ENCODE measurements at regions not wholly inside any gene's neighbourhood (a gene's known extent, or its start where the extent isn't known, plus 50 kb on each side); places are given as distances from the start of the nearest gene placed in this dataset.

DNA sequence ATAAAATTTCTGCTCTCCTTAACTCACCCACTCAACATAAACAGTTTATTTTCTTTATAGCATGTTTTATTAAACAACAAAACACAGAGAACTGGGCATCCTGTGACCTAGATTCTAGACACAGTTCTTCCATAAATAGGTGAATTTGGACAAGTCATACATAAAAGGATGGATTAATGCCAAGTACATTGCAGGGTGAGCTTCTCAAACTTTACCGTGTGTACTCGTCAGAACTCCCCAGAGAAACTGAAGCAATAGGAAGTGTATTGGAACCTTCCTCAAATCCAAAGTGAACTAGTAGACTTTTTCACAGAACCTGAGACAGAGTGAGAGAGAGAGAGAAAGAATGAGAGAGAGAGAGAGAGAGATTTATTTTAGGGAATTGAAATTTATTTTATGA lies 139.7 kb downstream of the CD47 start:
- H2AFZ ChIP-seq (ENCODE audit: low read depth), result no peak overlapping the region
- no peaks in the 10 kb centered on the region for H3K36me3 ChIP-seq (replicated peaks in 1 of 2; ENCODE audit: control insufficient read depth in 1 of 2, insufficient read depth in 2 of 2, low read length in 1 of 2)
- 97% methylated on average over 2 of the region's 2 CpGs for WGBS (ENCODE audit: low lambda C conversion rate)
- CTCF ChIA-PET, result interaction anchor here (1.6 to 1.8 kb wide), 2 partner anchors 24 to 274 kb away, joined by 3 to 8 read pairs; no protein-coding TSS in a partner anchor
- H3F3A ChIP-seq (replicated peaks; ENCODE audit: insufficient read depth), result no peaks in the 10 kb centered on the region
- POLR2A ChIA-PET, result no interaction called here
- no peaks in the 10 kb centered on the region for H4K20me1 ChIP-seq (ENCODE audit: insufficient read depth)
- H3K27ac ChIP-seq (ENCODE audit: low read depth in 2 of 2, low read length in 1 of 2), result no peak overlapping the region
- H3K27me3 ChIP-seq (ENCODE audit: insufficient read depth), result no peaks in the 10 kb centered on the region
- H3K9ac ChIP-seq, result no peak overlapping the region
- no peak for DNase-seq
- H3K79me2 ChIP-seq (ENCODE audit: insufficient read depth), result no peaks in the 10 kb centered on the region
- no peak overlapping the region for H3K4me2 ChIP-seq
- H3K9me3 ChIP-seq, result no peaks in the 10 kb centered on the region
- H3K4me3 ChIP-seq (ENCODE audit: low read depth in 2 of 2, low read length in 1 of 2), result no peak overlapping the region
- H3K4me1 ChIP-seq (ENCODE audit: control insufficient read depth in 1 of 2, insufficient read depth in 2 of 2, low read depth in 1 of 2, low read length in 1 of 2), result peaks cover 0 to 3% of the 10 kb centered on the region in 2 experiments; a peak in 1 of 4 replicates
- no peaks in the 10 kb centered on the region for H3K9me2 ChIP-seq
- no peak for TF ChIP-seq JUND (IDR thresholded peaks at IDR 0.05)
- no peak for TF ChIP-seq TCF12 (IDR thresholded peaks at IDR 0.05)
- TF ChIP-seq NRF1 (IDR thresholded peaks at IDR 0.05; ENCODE audit: low read depth, low read length), result no peak
- TF ChIP-seq RXRA (IDR thresholded peaks at IDR 0.05; ENCODE audit: borderline replicate concordance, low read depth), result no peak
- TF ChIP-seq EZH2phosphoT487 (IDR thresholded peaks at IDR 0.05; ENCODE audit: borderline replicate concordance, low read depth), result no peak
- TF ChIP-seq POLR2AphosphoS5 (IDR thresholded peaks at IDR 0.05; ENCODE audit: low read depth, low read length), result no peak
- TF ChIP-seq GABPA (IDR thresholded peaks at IDR 0.05; ENCODE audit: low read depth), result no peak
- no peak for TF ChIP-seq FOSL2 (IDR thresholded peaks at IDR 0.05; ENCODE audit: borderline replicate concordance, low read depth)
- TF ChIP-seq RCOR1 (IDR thresholded peaks at IDR 0.05; ENCODE audit: low read length), result no peak
- no peak for TF ChIP-seq RAD21 (IDR thresholded peaks at IDR 0.05; ENCODE audit: low read length)
- no peak for TF ChIP-seq FOXJ3 (CRISPR knock-in tag; IDR thresholded peaks at IDR 0.05)
- TF ChIP-seq MEF2A (IDR thresholded peaks at IDR 0.05; ENCODE audit: borderline replicate concordance, low read depth), result no peak
- no peak for TF ChIP-seq CTCF (IDR thresholded peaks at IDR 0.05)
- no peak for TF ChIP-seq MXI1 (IDR thresholded peaks at IDR 0.05; ENCODE audit: low read depth, low read length)
- TF ChIP-seq TEAD4 (IDR thresholded peaks at IDR 0.05; ENCODE audit: borderline replicate concordance, insufficient read depth), result no peak
- no peak for TF ChIP-seq GATA2 (CRISPR knock-in tag; IDR thresholded peaks at IDR 0.05)
- no peak for TF ChIP-seq PBX3 (IDR thresholded peaks at IDR 0.05)
- no peak for TF ChIP-seq EP300 (IDR thresholded peaks at IDR 0.05; ENCODE audit: borderline replicate concordance in 1 of 2, low read depth in 1 of 2, low read length in 1 of 2)

DNA sequence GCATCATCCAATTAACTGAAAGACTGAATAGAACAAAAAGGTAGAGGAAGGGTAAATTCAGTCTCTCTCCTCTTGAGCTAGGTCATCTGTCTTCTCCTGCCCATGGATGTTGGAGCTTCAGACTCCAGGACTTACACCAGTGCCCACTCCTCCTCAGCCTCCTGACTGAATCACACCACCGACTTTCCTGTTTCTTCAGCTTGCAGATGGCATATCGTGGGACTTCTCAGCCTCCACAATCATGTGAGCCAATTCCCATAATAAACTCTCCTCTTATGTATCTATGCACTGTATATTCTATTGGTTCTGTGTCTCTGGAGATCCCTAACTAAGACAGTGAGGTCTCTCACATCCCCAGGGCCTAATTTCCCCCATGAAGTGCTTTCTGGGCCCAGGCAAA lies 140.4 kb downstream of the CD47 start:
- ChIA-PET POLR2A (no interaction called here), CTCF (interaction anchor here (1.6 to 1.8 kb wide), 2 partner anchors 23 to 260 kb away, joined by 3 to 8 read pairs; no protein-coding TSS in a partner anchor)
- Histone ChIP-seq H3K9ac (no peak overlapping the region), H3K79me2 (ENCODE audit: insufficient read depth) (no peaks in the 10 kb centered on the region), H3K4me2 (no peak overlapping the region), H2AFZ (ENCODE audit: low read depth) (no peak overlapping the region), H3F3A (replicated peaks; ENCODE audit: insufficient read depth) (no peaks in the 10 kb centered on the region), H3K36me3 (replicated peaks in 1 of 2; ENCODE audit: control insufficient read depth in 1 of 2, insufficient read depth in 2 of 2, low read length in 1 of 2) (no peaks in the 10 kb centered on the region), H3K4me3 (ENCODE audit: low read depth in 2 of 2, low read length in 1 of 2) (no peak overlapping the region), H3K9me3 (no peaks in the 10 kb centered on the region), H3K27me3 (ENCODE audit: insufficient read depth) (no peaks in the 10 kb centered on the region), H3K9me2 (no peaks in the 10 kb centered on the region), H3K4me1 (ENCODE audit: control insufficient read depth in 1 of 2, insufficient read depth in 2 of 2, low read depth in 1 of 2, low read length in 1 of 2) (peaks cover 0 to 3% of the 10 kb centered on the region in 2 experiments; a peak in 1 of 4 replicates), H4K20me1 (ENCODE audit: insufficient read depth) (no peaks in the 10 kb centered on the region), H3K27ac (ENCODE audit: low read depth in 2 of 2, low read length in 1 of 2) (no peak overlapping the region)
- 84% methylated on average over 2 of the region's 2 CpGs for WGBS (ENCODE audit: low lambda C conversion rate)
- DNase-seq, result no peak
- TF ChIP-seq FOXJ3 (CRISPR knock-in tag; IDR thresholded peaks at IDR 0.05) (no peak), RFX5 (IDR thresholded peaks at IDR 0.05; ENCODE audit: low read length) (no peak), NFIC (IDR thresholded peaks at IDR 0.05; ENCODE audit: borderline replicate concordance) (no peak), TEAD4 (IDR thresholded peaks at IDR 0.05; ENCODE audit: borderline replicate concordance, insufficient read depth) (no peak), CTCF (IDR thresholded peaks at IDR 0.05) (no peak), REST (IDR thresholded peaks at IDR 0.05; ENCODE audit: low read depth, low read length) (no peak)

Measured in SK-N-SH (cell line).